ENCODE measurements at regions not wholly inside any gene's neighbourhood (a gene's known extent, or its start where the extent isn't known, plus 50 kb on each side); places are given as distances from the start of the nearest gene placed in this dataset.

GRCh38 chr16:85560932-85561247, 52.2 kb upstream of the GSE1 start:
- peak overlapping the region; percentile 95 for H3K4me2 ChIP-seq (ENCODE audit: low read depth, low read length, poor library complexity, severe bottlenecking)
- no peak overlapping the region for H2AFZ ChIP-seq (ENCODE audit: low read length)
- H3K36me3 ChIP-seq (ENCODE audit: insufficient read depth, low read length) = peaks cover 6% of the 10 kb centered on the region; the same call in 1 of the 2 replicates
- H3K4me1 ChIP-seq (ENCODE audit: insufficient read depth, low read length, poor library complexity, severe bottlenecking) = peaks cover 64% of the 10 kb centered on the region
- peaks cover 3% of the 10 kb centered on the region for H3K27me3 ChIP-seq (ENCODE audit: insufficient read depth, low read length, poor library complexity, severe bottlenecking)
- TF ChIP-seq EZH2phosphoT487 (IDR thresholded peaks at IDR 0.05; ENCODE audit: borderline replicate concordance) (no peak), CTCF (conservative IDR thresholded peaks at IDR 0.05; ENCODE audit: low read length) (no peak)
- peaks cover 5% of the 10 kb centered on the region; the same call in 1 of the 2 replicates for H3F3A ChIP-seq (ENCODE audit: low read depth)
- no peaks in the 10 kb centered on the region for H3K9me3 ChIP-seq (ENCODE audit: insufficient read depth, low read depth, low read length)
- peak overlapping the region; percentile 98 for H3K4me3 ChIP-seq (ENCODE audit: low read length, poor library complexity, severe bottlenecking)
- H3K9ac ChIP-seq (ENCODE audit: low read depth, low read length, poor library complexity, severe bottlenecking) = peak overlapping the region; percentile 100
- peaks cover 100% of the 10 kb centered on the region for H3K79me2 ChIP-seq (ENCODE audit: insufficient read depth, low read length)
- H3K9me2 ChIP-seq (replicated peaks; ENCODE audit: low read depth, low read length) = no peaks in the 10 kb centered on the region
- peaks cover 80% of the 10 kb centered on the region for H4K20me1 ChIP-seq (ENCODE audit: insufficient read depth, low read length, poor library complexity, severe bottlenecking)

- peaks cover 100% of the 10 kb centered on the region for H3K79me2 ChIP-seq (ENCODE audit: insufficient read depth, low read length)
- H4K20me1 ChIP-seq (ENCODE audit: insufficient read depth, low read length, poor library complexity, severe bottlenecking) = peaks cover 82% of the 10 kb centered on the region
- peak overlapping the region; percentile 100 for H3K9ac ChIP-seq (ENCODE audit: low read depth, low read length, poor library complexity, severe bottlenecking)
- peaks cover 11% of the 10 kb centered on the region; the same call in 1 of the 2 replicates for H3F3A ChIP-seq (ENCODE audit: low read depth)
- H3K9me2 ChIP-seq (replicated peaks; ENCODE audit: low read depth, low read length) = no peaks in the 10 kb centered on the region
- H3K4me3 ChIP-seq (ENCODE audit: low read length, poor library complexity, severe bottlenecking) = peak overlapping the region; percentile 98
- peaks cover 6% of the 10 kb centered on the region; the same call in 1 of the 2 replicates for H3K36me3 ChIP-seq (ENCODE audit: insufficient read depth, low read length)
- H3K27me3 ChIP-seq (ENCODE audit: insufficient read depth, low read length, poor library complexity, severe bottlenecking) = no peaks in the 10 kb centered on the region
- no peak for TF ChIP-seq EZH2phosphoT487 (IDR thresholded peaks at IDR 0.05; ENCODE audit: borderline replicate concordance)
- TF ChIP-seq CTCF (conservative IDR thresholded peaks at IDR 0.05; ENCODE audit: low read length) = no peak
- H2AFZ ChIP-seq (ENCODE audit: low read length) = no peak overlapping the region
- H3K4me2 ChIP-seq (ENCODE audit: low read depth, low read length, poor library complexity, severe bottlenecking) = peak overlapping the region; percentile 95
- H3K9me3 ChIP-seq (ENCODE audit: insufficient read depth, low read depth, low read length) = no peaks in the 10 kb centered on the region
- peaks cover 67% of the 10 kb centered on the region for H3K4me1 ChIP-seq (ENCODE audit: insufficient read depth, low read length, poor library complexity, severe bottlenecking)
Measured at GRCh38 chr16:85561248-85562092, 51.7 kb upstream of the GSE1 start.

- peaks cover 94% of the 10 kb centered on the region for H3K79me2 ChIP-seq (ENCODE audit: insufficient read depth, low read length)
- no peak overlapping the region for H2AFZ ChIP-seq (ENCODE audit: low read length)
- no peaks in the 10 kb centered on the region for H3K9me3 ChIP-seq (ENCODE audit: insufficient read depth, low read depth, low read length)
- H3K36me3 ChIP-seq (ENCODE audit: insufficient read depth, low read length) = peaks cover 6% of the 10 kb centered on the region; the same call in 1 of the 2 replicates
- H3K4me3 ChIP-seq (ENCODE audit: low read length, poor library complexity, severe bottlenecking) = peak overlapping the region; percentile 98
- no peaks in the 10 kb centered on the region for H3K9me2 ChIP-seq (replicated peaks; ENCODE audit: low read depth, low read length)
- no peaks in the 10 kb centered on the region for H3K27me3 ChIP-seq (ENCODE audit: insufficient read depth, low read length, poor library complexity, severe bottlenecking)
- peak overlapping the region; percentile 95 for H3K4me2 ChIP-seq (ENCODE audit: low read depth, low read length, poor library complexity, severe bottlenecking)
- H4K20me1 ChIP-seq (ENCODE audit: insufficient read depth, low read length, poor library complexity, severe bottlenecking) = peaks cover 81% of the 10 kb centered on the region
- TF ChIP-seq EZH2phosphoT487 (IDR thresholded peaks at IDR 0.05; ENCODE audit: borderline replicate concordance) (no peak), CTCF (conservative IDR thresholded peaks at IDR 0.05; ENCODE audit: low read length) (no peak)
- peak overlapping the region; percentile 100 for H3K9ac ChIP-seq (ENCODE audit: low read depth, low read length, poor library complexity, severe bottlenecking)
- H3K4me1 ChIP-seq (ENCODE audit: insufficient read depth, low read length, poor library complexity, severe bottlenecking) = peaks cover 69% of the 10 kb centered on the region
- peaks cover 13% of the 10 kb centered on the region; the same call in 1 of the 2 replicates for H3F3A ChIP-seq (ENCODE audit: low read depth)
Measured at GRCh38 chr16:85562093-85562786, 50.9 kb upstream of the GSE1 start.

All from Loucy (cell line).